Fibroblast of lung (primary cell): ENCODE measurements at regions not wholly inside any gene's neighbourhood (a gene's known extent, or its start where the extent isn't known, plus 50 kb on each side); places are given as distances from the start of the nearest gene placed in this dataset.

Experiments used
- DNase-seq, 2 donors: peaks; one replicate each; pipeline versions ENCODE4 v3.0.0 to v3.0.0-alpha.2; 2010; ENCODE audit warnings: low read depth in 2 of 2
- H2AFZ ChIP-seq: 2 replicates; pipeline ENCODE4 v1.5.1; 2012; ENCODE audit warnings: low read length, control low read depth, inconsistent platforms
- H3K27ac ChIP-seq: 2 replicates; pipeline ENCODE4 v1.5.1; 2011; ENCODE audit warnings: low read length, control low read depth; ENCODE audit not compliant: insufficient read depth
- H3K27me3 ChIP-seq: 2 replicates; pipeline ENCODE4 v1.5.1; 2011; ENCODE audit warnings: mild to moderate bottlenecking, low read length; ENCODE audit not compliant: control insufficient read depth, insufficient read depth
- H3K36me3 ChIP-seq: 2 replicates; pipeline ENCODE4 v1.5.1; 2011; ENCODE audit warnings: low read length; ENCODE audit not compliant: control insufficient read depth, insufficient read depth
- H3K4me1 ChIP-seq: 2 replicates; pipeline ENCODE4 v1.5.1; 2011; ENCODE audit warnings: low read length; ENCODE audit not compliant: control insufficient read depth, insufficient read depth; ENCODE audit errors: extremely low read depth
- H3K4me2 ChIP-seq: 2 replicates; pipeline ENCODE4 v1.5.1; 2011; ENCODE audit warnings: low read length, control low read depth; ENCODE audit not compliant: insufficient read depth; ENCODE audit errors: extremely low read depth
- H3K4me3 ChIP-seq, 4 experiments: fragments of 200-600 bp in 1 of 4; sonication (generic) in 1 of 4; replicated peaks in 1 of 4; 2 replicates each; pipeline ENCODE4 v1.5.1; 2011 to 2016; ENCODE audit warnings: low read length in 4 of 4, low read depth in 3 of 4, mild to moderate bottlenecking in 3 of 4, control low read depth in 2 of 4, inconsistent platforms in 1 of 4, mixed read lengths in 1 of 4; ENCODE audit not compliant: insufficient read depth in 1 of 4; ENCODE audit errors: control extremely low read depth in 1 of 4
- H3K79me2 ChIP-seq: 2 replicates; pipeline ENCODE4 v1.5.1; 2012; ENCODE audit warnings: mild to moderate bottlenecking, low read length, inconsistent platforms; ENCODE audit not compliant: control insufficient read depth, insufficient read depth
- H3K9ac ChIP-seq: 2 replicates; pipeline ENCODE4 v1.5.1; 2011; ENCODE audit warnings: mild to moderate bottlenecking, low read length, control low read depth; ENCODE audit not compliant: insufficient read depth
- H3K9me3 ChIP-seq: 2 replicates; pipeline ENCODE4 v1.5.1; 2012; ENCODE audit warnings: low read depth, low read length; ENCODE audit not compliant: control insufficient read depth, insufficient read depth
- H4K20me1 ChIP-seq: 2 replicates; pipeline ENCODE4 v1.5.1; 2011; ENCODE audit warnings: low read length; ENCODE audit not compliant: control insufficient read depth, insufficient read depth; ENCODE audit errors: extremely low read depth
- CTCF ChIP-seq, 2 donors: IDR thresholded peaks in 1 of 2; conservative IDR thresholded peaks in 1 of 2; 1 replicate in 1 of 2; 2 replicates in 1 of 2; pipeline ENCODE4 v1.5.1; 2011 to 2012; ENCODE audit warnings: low read length in 2 of 2, control low read depth in 1 of 2, inconsistent platforms in 1 of 2, low read depth in 1 of 2, mild to moderate bottlenecking in 1 of 2
- EZH2 ChIP-seq: IDR thresholded peaks from 2 replicates; pipeline ENCODE4 v1.5.1; 2012; ENCODE audit warnings: low read length, control low read depth, mild to moderate bottlenecking; ENCODE audit errors: missing control alignments

GRCh38 chr13:80798576-80799133, 457.7 kb upstream of the SPRY2 start:
- H2AFZ ChIP-seq: no peak overlapping the region
- no peaks in the 10 kb centered on the region for H3K4me1 ChIP-seq
- peak in 1 of 2 donors; percentile 57 for DNase-seq
- TF ChIP-seq EZH2: no peak
- no peak for TF ChIP-seq CTCF (conservative IDR thresholded peaks at IDR 0.05 in 1 of 2, IDR thresholded peaks at IDR 0.05 in 1 of 2; ENCODE audit: low read depth in 1 of 2, low read length in 2 of 2)
- no peak overlapping the region for H3K27ac ChIP-seq
- no peaks in the 10 kb centered on the region for H3K27me3 ChIP-seq
- no peaks in the 10 kb centered on the region for H3K79me2 ChIP-seq
- no peak overlapping the region for H3K4me3 ChIP-seq
- no peaks in the 10 kb centered on the region for H4K20me1 ChIP-seq
- H3K36me3 ChIP-seq: no peaks in the 10 kb centered on the region
- no peak overlapping the region for H3K9ac ChIP-seq
- no peaks in the 10 kb centered on the region for H3K9me3 ChIP-seq
- no peak overlapping the region for H3K4me2 ChIP-seq

GRCh38 chr13:80787604-80788003, 446.7 kb upstream of the SPRY2 start:
- H3K79me2 ChIP-seq: no peaks in the 10 kb centered on the region
- H3K4me3 ChIP-seq: no peak overlapping the region
- no peaks in the 10 kb centered on the region for H3K27me3 ChIP-seq
- H3K36me3 ChIP-seq: no peaks in the 10 kb centered on the region
- H3K4me1 ChIP-seq: no peaks in the 10 kb centered on the region
- H4K20me1 ChIP-seq: no peaks in the 10 kb centered on the region
- H2AFZ ChIP-seq: no peak overlapping the region
- TF ChIP-seq EZH2 (no peak), CTCF (conservative IDR thresholded peaks at IDR 0.05 in 1 of 2, IDR thresholded peaks at IDR 0.05 in 1 of 2; ENCODE audit: low read depth in 1 of 2, low read length in 2 of 2) (no peak)
- DNase-seq: no peak
- no peaks in the 10 kb centered on the region for H3K9me3 ChIP-seq
- H3K27ac ChIP-seq: no peak overlapping the region
- no peak overlapping the region for H3K9ac ChIP-seq
- no peak overlapping the region for H3K4me2 ChIP-seq

GRCh38 chr13:80783926-80784565, 443.1 kb upstream of the SPRY2 start:
- Histone ChIP-seq H2AFZ (no peak overlapping the region), H3K9me3 (no peaks in the 10 kb centered on the region), H3K4me1 (no peaks in the 10 kb centered on the region), H3K9ac (no peak overlapping the region), H3K4me2 (no peak overlapping the region), H3K36me3 (no peaks in the 10 kb centered on the region), H3K79me2 (no peaks in the 10 kb centered on the region), H3K27ac (no peak overlapping the region), H4K20me1 (no peaks in the 10 kb centered on the region), H3K4me3 (no peak overlapping the region), H3K27me3 (no peaks in the 10 kb centered on the region)
- DNase-seq: peak; percentile 39 to 93
- TF ChIP-seq CTCF (conservative IDR thresholded peaks at IDR 0.05 in 1 of 2, IDR thresholded peaks at IDR 0.05 in 1 of 2; ENCODE audit: low read depth in 1 of 2, low read length in 2 of 2) (no peak), EZH2 (no peak)
